HG03342 (cell line): ENCODE measurements at regions not wholly inside any gene's neighbourhood (a gene's known extent, or its start where the extent isn't known, plus 50 kb on each side); places are given as distances from the start of the nearest gene placed in this dataset.
"Not testable (repeated sequence)": the region's sequence is repeated elsewhere in the genome, so short reads cannot be mapped to it uniquely, and the experiment has no call there.

ENCODE experiments used
- ATAC-seq: cut with Tn5 transposase; IDR thresholded peaks from one replicate; pipeline ENCODE4 v1.9.1; 2021; ENCODE audit warnings: mild to moderate bottlenecking, moderate library complexity; ENCODE audit not compliant: unreplicated experiment

GRCh38 chr6:33896391-33897188 is 92.8 kb upstream of the MLN start:
- no peak for ATAC-seq

- ATAC-seq, result no peak
Observed at GRCh38 chr6:33895988-33896387, 92.2 kb upstream of the MLN start.

GRCh38 chr6:33895296-33895695 is 91.5 kb upstream of the MLN start:
- no peak for ATAC-seq

GRCh38 chr6:33894438-33894837 is 90.6 kb upstream of the MLN start:
- no peak for ATAC-seq

GRCh38 chr6:33892581-33893346 is 89.0 kb upstream of the MLN start:
- ATAC-seq, result no peak

GRCh38 chr6:33888664-33889200 is 84.9 kb upstream of the MLN start:
- no peak for ATAC-seq

- ATAC-seq, result no peak
Observed at GRCh38 chr6:33888183-33888582, 84.4 kb upstream of the MLN start.

GRCh38 chr6:33886673-33887144 is 82.9 kb upstream of the MLN start:
- ATAC-seq, result no peak

- no peak for ATAC-seq
Observed at GRCh38 chr6:33885132-33886057, 81.6 kb upstream of the MLN start.

GRCh38 chr6:33883621-33884020 is 79.8 kb upstream of the MLN start:
- not testable (repeated sequence) for ATAC-seq

- ATAC-seq, result no peak
Observed at GRCh38 chr6:33882154-33882553, 78.4 kb upstream of the MLN start.

GRCh38 chr6:33880766-33881165 is 77.0 kb upstream of the MLN start:
- no peak for ATAC-seq

- no peak for ATAC-seq
Observed at GRCh38 chr6:33880104-33880678, 76.4 kb upstream of the MLN start.

GRCh38 chr6:33878562-33878961 is 74.8 kb upstream of the MLN start:
- no peak for ATAC-seq

GRCh38 chr6:33877982-33878535 is 74.3 kb upstream of the MLN start:
- ATAC-seq, result no peak

- no peak for ATAC-seq
Observed at GRCh38 chr6:33875696-33876095, 71.9 kb upstream of the MLN start.

- no peak for ATAC-seq
Observed at GRCh38 chr6:33875141-33875581, 71.4 kb upstream of the MLN start.

GRCh38 chr6:33874136-33874760 is 70.4 kb upstream of the MLN start:
- no peak for ATAC-seq

GRCh38 chr6:33872761-33873160 is 69.0 kb upstream of the MLN start:
- no peak for ATAC-seq
